Astrocyte of the spinal cord (primary cell): ENCODE measurements at regions not wholly inside any gene's neighbourhood (a gene's known extent, or its start where the extent isn't known, plus 50 kb on each side); places are given as distances from the start of the nearest gene placed in this dataset.

ENCODE experiments used
- DNase-seq: peaks from one replicate; pipeline ENCODE4 v3.0.0; 2011; ENCODE audit warnings: low read depth, low spot score
- H3K4me3 ChIP-seq: 2 replicates; pipeline ENCODE4 v1.5.1; 2011; ENCODE audit warnings: low read depth, mild to moderate bottlenecking, low read length, moderate library complexity
- in situ Hi-C: cut with HindIII; loops from 2 replicates; pipeline ENCODE4 v1.10.0; 2017; ENCODE audit warnings: low sequenced_read_pairs
- TF ChIP-seq, protein P1 (sequence below): IDR thresholded peaks from 2 replicates; pipeline ENCODE4 v1.5.1; 2012; ENCODE audit warnings: low read depth, mild to moderate bottlenecking, low read length, inconsistent platforms

DNA sequence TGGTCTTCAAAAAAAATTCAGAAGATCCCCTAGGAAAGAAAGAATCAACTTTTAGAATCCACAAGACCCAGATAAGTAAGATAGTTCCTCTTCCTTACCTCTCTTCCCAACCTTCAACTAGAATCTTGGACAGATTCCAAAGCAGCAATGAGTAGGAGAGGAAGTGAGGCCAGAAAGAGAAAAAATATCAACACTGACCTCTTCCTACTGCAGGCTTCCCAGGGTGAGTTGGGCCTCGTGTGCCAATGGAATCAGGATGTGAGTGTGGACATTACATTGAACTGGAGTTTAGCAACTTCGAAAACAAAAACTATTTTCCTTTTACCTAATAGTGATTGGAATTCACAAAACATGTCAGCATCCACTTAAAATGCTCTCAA lies 102.5 kb upstream of the PIEZO2 start:
- H3K4me3 ChIP-seq, result no peak overlapping the region
- TF ChIP-seq, protein P1, sequence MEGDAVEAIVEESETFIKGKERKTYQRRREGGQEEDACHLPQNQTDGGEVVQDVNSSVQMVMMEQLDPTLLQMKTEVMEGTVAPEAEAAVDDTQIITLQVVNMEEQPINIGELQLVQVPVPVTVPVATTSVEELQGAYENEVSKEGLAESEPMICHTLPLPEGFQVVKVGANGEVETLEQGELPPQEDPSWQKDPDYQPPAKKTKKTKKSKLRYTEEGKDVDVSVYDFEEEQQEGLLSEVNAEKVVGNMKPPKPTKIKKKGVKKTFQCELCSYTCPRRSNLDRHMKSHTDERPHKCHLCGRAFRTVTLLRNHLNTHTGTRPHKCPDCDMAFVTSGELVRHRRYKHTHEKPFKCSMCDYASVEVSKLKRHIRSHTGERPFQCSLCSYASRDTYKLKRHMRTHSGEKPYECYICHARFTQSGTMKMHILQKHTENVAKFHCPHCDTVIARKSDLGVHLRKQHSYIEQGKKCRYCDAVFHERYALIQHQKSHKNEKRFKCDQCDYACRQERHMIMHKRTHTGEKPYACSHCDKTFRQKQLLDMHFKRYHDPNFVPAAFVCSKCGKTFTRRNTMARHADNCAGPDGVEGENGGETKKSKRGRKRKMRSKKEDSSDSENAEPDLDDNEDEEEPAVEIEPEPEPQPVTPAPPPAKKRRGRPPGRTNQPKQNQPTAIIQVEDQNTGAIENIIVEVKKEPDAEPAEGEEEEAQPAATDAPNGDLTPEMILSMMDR, result no peak
- DNase-seq, result peak; percentile 69
- in situ Hi-C loops, result no loop called here

DNA sequence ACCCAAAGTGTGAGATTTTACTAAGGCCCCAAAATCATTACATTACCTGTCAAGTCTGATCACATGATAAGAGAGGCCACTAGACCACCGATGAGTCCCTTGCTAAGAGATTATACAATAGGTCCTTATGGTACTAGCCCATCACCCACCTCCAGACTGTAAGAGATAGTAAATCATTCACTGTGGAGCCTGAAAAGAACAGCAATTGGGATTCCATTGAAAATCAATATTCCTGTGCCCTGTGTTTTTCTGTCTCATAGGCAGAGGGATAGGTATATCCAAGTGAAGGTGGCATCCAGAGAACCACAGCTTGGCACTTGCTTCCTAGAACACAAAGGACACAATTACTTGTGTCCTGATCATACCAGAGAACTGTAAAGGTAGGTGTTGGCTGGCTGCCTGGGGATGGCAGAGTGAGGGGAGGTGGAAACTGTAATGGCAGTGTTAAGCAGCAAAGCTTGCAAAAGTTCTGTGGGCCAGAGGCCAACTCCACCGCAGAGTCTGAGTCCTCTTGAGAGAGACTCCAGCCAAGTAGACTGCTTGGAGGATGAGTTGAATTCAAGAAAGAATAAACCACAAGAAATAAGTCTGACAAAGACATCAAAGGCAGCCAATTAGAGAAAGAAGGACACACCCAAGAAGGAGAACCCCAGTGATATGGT lies 102.0 kb upstream of the PIEZO2 start:
- TF ChIP-seq, protein P1, result no peak
- no peak overlapping the region for H3K4me3 ChIP-seq
- peak; percentile 68 for DNase-seq
- in situ Hi-C loops, result no loop called here

DNA sequence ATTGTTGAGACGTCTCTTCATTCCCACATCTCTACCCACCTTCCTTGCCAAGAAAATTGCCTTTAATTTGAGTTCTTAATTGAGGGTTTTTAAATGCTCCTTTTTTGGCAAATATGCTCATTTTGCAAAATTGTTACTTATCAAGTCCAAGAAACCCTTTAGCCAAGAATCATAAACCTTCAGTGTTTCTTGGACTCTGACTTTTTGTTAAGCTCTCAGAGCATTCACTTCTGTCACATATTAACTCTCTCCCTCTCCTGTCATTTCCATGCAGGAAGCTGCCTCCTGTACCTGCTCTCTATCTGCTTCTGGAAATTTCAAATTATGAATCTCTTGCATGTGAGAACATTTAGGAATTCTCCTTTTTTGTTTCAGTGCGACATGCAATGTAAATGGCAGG lies 100.0 kb upstream of the PIEZO2 start:
- in situ Hi-C loops, result no loop called here
- no peak overlapping the region for H3K4me3 ChIP-seq
- DNase-seq, result no peak
- TF ChIP-seq, protein P1, result no peak

DNA sequence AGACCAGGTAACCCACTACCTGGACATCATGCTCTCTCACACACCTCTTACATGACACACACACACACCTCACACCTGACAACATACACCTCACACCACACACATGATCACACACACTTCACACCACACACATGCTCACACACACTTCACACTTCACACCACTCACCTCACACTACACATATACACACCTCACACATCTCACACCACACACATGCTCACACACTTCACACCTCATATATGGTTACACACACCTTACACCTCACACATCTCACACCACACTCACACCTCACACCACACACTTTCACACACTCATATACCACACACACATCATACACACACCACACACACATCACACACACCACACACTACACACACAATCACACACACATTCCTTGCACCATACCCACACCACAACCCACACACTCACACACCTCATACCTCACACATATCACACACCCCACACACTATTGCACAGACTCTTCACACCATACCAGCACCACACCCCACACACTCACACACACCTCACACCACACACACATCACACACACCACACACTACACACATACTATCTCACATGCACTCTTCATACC lies 98.1 kb upstream of the PIEZO2 start:
- H3K4me3 ChIP-seq, result no peak overlapping the region
- no peak for DNase-seq
- in situ Hi-C loops, result no loop called here
- TF ChIP-seq, protein P1, result no peak

DNA sequence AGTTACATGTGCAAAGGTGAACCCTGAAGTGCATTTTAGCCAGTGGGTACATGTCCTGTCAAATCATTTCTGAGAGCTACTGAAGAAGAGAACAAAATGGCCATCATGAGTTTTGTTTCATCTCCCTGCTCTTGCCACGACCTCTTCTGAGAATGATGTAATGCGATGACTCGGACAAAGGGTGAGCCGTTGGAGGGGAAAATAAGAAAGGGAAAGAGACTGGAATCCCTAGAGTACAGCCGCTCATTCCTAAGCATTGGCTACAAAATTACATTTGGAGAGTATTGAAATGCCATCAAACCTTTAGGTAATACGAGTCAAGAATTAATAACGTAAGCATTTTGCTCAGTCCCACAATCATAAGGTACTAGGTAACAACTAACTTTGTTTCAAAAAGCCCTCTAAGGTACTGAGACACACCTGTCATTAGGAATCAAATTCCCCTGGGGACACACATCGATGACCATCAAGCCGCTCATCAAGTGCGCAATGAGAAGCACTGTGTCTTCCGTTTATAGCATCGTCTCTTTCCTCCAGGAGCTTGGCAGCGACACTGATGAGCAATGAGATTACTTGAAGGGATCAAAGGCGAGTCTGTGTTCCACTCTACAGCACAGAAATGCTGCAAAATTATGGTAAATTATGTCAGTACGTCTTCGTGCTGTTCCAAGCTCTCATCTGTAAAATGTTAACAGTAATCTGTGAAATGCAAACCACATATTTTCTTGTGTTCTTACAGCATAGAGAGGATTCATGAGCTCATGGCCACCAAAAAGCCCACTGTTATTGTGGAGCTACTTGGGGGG lies 97.3 kb upstream of the PIEZO2 start:
- H3K4me3 ChIP-seq, result no peak overlapping the region
- in situ Hi-C loops, result no loop called here
- DNase-seq, result peak; percentile 32
- TF ChIP-seq, protein P1, result no peak

DNA sequence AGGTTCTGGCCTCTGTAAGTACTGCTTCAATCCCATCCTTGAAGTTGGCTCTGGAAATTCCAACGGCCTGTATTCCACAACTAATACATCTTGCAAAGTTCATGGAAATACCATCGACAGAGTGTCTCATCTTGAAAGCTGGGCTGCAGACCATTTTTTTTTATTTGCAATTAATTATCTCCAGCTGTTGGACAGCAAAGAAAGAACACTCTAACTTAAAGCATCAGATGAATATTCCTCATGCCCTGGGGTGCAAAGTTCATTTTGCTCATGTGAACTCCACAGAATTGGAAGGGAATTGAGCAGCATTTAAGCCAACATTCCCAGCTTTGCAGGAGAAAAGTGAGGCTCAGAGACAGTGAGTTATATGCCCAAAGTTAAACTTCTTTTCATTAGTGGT lies 96.5 kb upstream of the PIEZO2 start:
- no peak overlapping the region for H3K4me3 ChIP-seq
- TF ChIP-seq, protein P1, result no peak
- in situ Hi-C loops, result no loop called here
- DNase-seq, result peak; percentile 6
